Erythroblast (primary cell): ENCODE measurements at regions not wholly inside any gene's neighbourhood (a gene's known extent, or its start where the extent isn't known, plus 50 kb on each side); places are given as distances from the start of the nearest gene placed in this dataset.
"Not testable (repeated sequence)": the region's sequence is repeated elsewhere in the genome, so short reads cannot be mapped to it uniquely, and the experiment has no call there.

Source experiments
- DNase-seq, 2 experiments: peaks; one replicate each; lab custom pipeline; 2025; lab: John Stamatoyannopoulos, UW
- GATA1 ChIP-seq: IDR thresholded peaks from 2 replicates; pipeline ENCODE4 v1.6.1; 2011; ENCODE audit warnings: low read depth, mild to moderate bottlenecking, control low read depth, low read length, moderate library complexity
- POLR2A ChIP-seq: IDR thresholded peaks from 2 replicates; pipeline ENCODE4 v1.6.1; 2011; ENCODE audit warnings: mild to moderate bottlenecking, low read length

DNA sequence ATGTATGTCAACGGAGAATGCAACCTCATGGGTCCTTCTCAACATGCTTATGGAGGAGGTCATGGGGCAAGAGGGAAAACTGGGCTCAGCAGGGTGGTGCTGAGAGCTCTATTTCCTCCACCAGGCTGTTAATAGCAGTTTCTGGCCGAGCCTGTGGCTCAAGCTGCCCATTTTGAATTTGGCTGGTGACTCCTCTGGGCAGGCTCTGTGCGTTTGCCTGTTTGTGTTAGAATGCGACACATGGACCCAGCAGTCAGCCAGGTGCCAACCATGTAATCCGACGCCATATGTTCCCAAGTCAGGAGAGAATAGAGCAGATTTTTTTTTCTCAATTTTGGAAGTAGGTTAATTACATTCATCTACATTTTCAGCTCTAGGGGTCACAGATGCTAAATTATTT is 387.7 kb upstream of the CLINT1 start:
- TF ChIP-seq GATA1: no peak
- TF ChIP-seq POLR2A: no peak
- no peak for DNase-seq

DNA sequence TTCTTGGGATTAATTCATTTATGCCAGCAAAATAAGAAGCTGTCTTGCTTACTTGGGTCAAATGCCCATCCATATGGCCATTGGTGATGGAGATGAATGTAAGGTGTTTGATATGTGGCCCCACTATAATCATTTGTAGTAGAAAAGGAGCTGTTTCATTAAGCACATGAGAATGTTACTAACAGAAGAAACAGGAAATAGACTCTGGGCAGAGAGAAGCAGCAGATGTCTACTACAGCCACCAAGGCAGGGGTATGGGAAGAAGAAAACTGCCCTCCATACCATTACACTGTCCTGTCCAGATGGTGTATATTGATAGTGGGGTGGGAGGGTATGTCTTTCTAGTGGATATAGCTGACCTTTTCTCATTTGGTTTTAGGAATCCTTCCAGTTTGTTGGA is 386.6 kb upstream of the CLINT1 start:
- no peak for DNase-seq
- TF ChIP-seq GATA1: no peak
- TF ChIP-seq POLR2A: no peak

DNA sequence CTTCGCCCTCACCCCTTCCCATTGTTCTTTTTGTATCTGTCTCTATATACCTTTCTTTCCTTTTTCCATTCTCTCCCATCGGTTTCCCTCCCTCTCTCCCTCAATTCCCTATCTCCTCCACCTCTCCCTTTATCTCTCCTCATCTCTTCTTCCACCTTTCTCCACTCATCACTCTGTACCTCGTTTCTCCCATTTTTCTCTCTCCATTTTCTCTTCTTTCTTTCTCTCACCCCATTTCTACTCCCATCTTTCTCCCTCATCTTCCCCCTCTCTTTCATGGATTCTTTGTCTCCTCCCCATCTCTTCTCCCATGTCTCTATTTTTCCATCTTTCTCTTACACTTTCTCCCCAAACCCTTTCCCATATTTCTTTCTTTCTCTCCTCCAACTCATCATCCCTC is 385.9 kb upstream of the CLINT1 start:
- DNase-seq: no peak
- TF ChIP-seq GATA1 (no peak), POLR2A (no peak)

DNA sequence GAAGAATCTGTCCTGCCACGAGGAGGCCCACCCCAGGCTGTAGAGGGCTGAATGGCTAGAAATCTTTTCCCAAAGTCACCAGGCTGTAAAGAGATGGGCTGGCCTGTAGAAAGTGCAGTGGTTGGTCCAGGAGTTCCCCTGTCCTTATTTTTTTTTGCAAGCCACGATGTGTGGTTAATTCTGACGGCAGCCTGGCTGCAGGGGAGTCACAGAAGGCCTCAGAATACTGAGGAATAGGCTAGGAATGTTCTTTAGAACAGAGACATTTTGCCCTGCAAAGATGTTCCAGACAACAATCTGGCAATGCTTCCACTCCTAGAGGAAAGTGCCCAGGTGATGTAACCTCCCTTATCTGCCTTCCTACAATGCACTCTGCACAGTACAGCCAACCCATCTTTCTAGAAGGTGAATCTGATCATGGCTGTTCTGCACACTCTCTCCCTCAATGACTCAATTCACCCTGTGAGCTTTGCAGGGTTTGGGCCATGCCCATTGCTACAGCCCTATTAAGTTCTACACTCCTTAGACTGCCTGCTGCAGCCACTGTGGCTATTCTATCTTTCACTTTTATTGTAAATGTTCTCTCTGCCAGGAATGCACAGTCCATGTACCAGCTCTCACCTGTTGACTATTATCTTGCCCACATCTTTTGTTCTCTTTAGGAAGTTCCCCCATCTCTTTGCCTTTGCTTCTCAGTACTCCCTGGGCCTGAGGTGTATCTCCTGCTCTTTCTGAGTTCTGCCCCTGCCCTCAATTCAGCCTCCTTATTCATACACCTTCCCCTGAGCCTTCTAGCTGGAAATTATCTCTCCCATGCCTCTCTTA is 377.8 kb upstream of the CLINT1 start:
- DNase-seq: no peak
- no peak for TF ChIP-seq POLR2A

DNA sequence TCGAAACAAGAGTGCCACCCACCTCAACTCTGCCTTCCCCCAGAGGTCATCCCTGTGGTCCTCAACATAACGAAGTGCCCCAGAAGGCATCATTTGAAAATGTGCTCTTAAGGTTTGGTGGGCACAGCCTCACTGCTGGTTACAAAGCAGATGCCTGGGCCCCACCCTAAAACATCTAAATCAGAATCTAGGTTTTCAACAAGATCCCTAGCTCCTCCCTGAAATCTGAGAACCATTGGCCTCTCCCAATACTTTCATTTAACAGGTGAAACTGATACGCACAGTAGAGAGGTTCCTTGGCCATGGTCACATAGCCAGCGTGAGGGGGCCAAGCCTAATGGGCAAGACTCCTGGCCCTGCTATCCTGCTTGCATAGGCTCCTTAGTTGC is 376.2 kb upstream of the CLINT1 start:
- TF ChIP-seq GATA1 (no peak), POLR2A (no peak)
- DNase-seq: no peak

- no peak for DNase-seq
- TF ChIP-seq POLR2A (no peak), GATA1 (no peak)
Measured at GRCh38 chr5:158234323-158235158, 375.6 kb upstream of the CLINT1 start.

GRCh38 chr5:158233735-158234322 is 374.9 kb upstream of the CLINT1 start:
- TF ChIP-seq POLR2A (no peak), GATA1 (no peak)
- DNase-seq: no peak

GRCh38 chr5:158227314-158227713 is 368.4 kb upstream of the CLINT1 start:
- DNase-seq: not testable (repeated sequence)

DNA sequence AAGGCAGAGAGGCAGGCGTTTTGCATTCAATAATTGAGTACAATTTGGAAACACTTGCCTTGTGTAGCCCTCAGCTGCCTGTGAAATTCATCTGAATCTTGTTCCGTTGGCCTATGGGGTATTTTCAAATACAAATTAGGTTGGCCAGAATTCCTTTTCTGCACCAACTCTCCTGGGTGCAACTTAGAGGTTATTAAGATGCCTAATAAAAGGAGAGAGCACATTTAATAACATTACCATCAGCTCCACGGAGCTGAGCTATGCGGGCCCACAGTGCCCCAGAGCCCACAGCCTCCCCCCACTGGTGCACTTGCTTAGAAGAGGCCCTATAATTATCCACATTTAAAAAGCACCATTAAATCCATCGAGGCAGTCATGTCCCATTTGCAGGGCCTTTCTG is 367.6 kb upstream of the CLINT1 start:
- TF ChIP-seq POLR2A (no peak), GATA1 (no peak)
- DNase-seq: no peak

- DNase-seq: no peak
- TF ChIP-seq POLR2A: no peak
- TF ChIP-seq GATA1: no peak
Measured at GRCh38 chr5:158224253-158224652, 365.3 kb upstream of the CLINT1 start.

- no peak for DNase-seq
- TF ChIP-seq POLR2A (no peak), GATA1 (no peak)
Measured at GRCh38 chr5:158223054-158223600, 364.2 kb upstream of the CLINT1 start.

- DNase-seq: no peak
Measured at GRCh38 chr5:158212917-158213316, 354.0 kb upstream of the CLINT1 start.

GRCh38 chr5:158212237-158212636 is 353.3 kb upstream of the CLINT1 start:
- TF ChIP-seq GATA1: no peak
- TF ChIP-seq POLR2A: no peak
- DNase-seq: no peak

More at GRCh38 chr5:158212917-158213316, 354.0 kb upstream of the CLINT1 start:
- no peak for TF ChIP-seq GATA1
- TF ChIP-seq POLR2A: no peak

- no peak for DNase-seq
- TF ChIP-seq GATA1: no peak
- no peak for TF ChIP-seq POLR2A
Measured at GRCh38 chr5:158209219-158209908, 350.4 kb upstream of the CLINT1 start.

DNA sequence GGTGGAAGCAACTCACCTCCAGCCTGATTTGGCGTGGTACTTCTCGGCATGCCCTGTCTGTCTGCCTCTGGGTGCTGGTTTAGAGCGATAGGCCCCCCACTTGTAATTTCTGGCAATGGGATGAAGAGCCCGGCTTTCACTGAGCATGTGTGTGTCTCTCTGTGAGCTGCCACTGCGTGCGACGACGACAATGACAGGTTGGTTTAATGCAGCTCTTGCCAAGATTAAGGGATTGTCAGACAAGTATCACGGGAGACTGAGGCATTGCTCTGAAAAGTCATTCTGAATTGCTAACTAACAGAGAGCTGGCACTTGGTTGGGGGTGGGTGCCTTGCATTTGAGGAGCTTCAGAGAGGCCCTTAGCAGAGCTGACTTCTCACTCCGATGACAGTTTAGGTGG is 348.8 kb upstream of the CLINT1 start:
- TF ChIP-seq POLR2A: no peak
- no peak for TF ChIP-seq GATA1
- DNase-seq: no peak
